Smooth muscle cell (in vitro differentiated cells): ENCODE measurements at regions not wholly inside any gene's neighbourhood (a gene's known extent, or its start where the extent isn't known, plus 50 kb on each side); places are given as distances from the start of the nearest gene placed in this dataset.

ENCODE experiments used
- DNase-seq: peaks from one replicate; lab custom pipeline; 2025; ENCODE audit not compliant: unreplicated experiment; lab: John Stamatoyannopoulos, UW
- H2AFZ ChIP-seq: fragments of 200-600 bp; sonication (generic); 2 replicates; pipeline ENCODE4 v1.6.0; 2016; ENCODE audit warnings: antibody characterized with exemption, low read depth, mild to moderate bottlenecking
- H3F3A ChIP-seq: fragments of 200-600 bp; sonication (generic); 2 replicates; pipeline ENCODE4 v1.6.0; 2017; ENCODE audit warnings: antibody characterized with exemption, low read depth
- H3K27ac ChIP-seq: fragments of 200-600 bp; sonication (generic); 2 replicates; pipeline ENCODE4 v1.5.1; 2016; ENCODE audit warnings: low read depth, mild to moderate bottlenecking
- H3K27me3 ChIP-seq: fragments of 200-600 bp; sonication (generic); 2 replicates; pipeline ENCODE4 v1.6.1; 2016; ENCODE audit warnings: low read depth, mild to moderate bottlenecking
- H3K36me3 ChIP-seq: fragments of 200-600 bp; sonication (generic); 2 replicates; pipeline ENCODE4 v1.5.1; 2016; ENCODE audit warnings: low read depth
- H3K4me1 ChIP-seq: fragments of 200-600 bp; sonication (generic); 2 replicates; pipeline ENCODE4 v1.5.1; 2016; ENCODE audit warnings: low read depth
- H3K4me2 ChIP-seq: fragments of 200-600 bp; sonication (generic); 2 replicates; pipeline ENCODE4 v1.6.0; 2016; ENCODE audit warnings: mild to moderate bottlenecking
- H3K4me3 ChIP-seq: fragments of 200-600 bp; sonication (generic); 2 replicates; pipeline ENCODE4 v1.5.1; 2016; ENCODE audit warnings: mild to moderate bottlenecking
- H3K79me2 ChIP-seq: fragments of 200-600 bp; sonication (generic); 2 replicates; pipeline ENCODE4 v1.6.0; 2016; ENCODE audit warnings: low read depth, mild to moderate bottlenecking
- H3K9ac ChIP-seq: fragments of 200-600 bp; sonication (generic); 2 replicates; pipeline ENCODE4 v1.6.0; 2016; ENCODE audit warnings: low read depth
- H3K9me3 ChIP-seq: fragments of 200-600 bp; sonication (generic); replicated peaks from 2 replicates; pipeline ENCODE4 v1.5.1; 2016; ENCODE audit warnings: low read depth
- H4K20me1 ChIP-seq: fragments of 200-600 bp; sonication (generic); 2 replicates; pipeline ENCODE4 v1.6.0; 2016; ENCODE audit warnings: low read depth
- WGBS: methylation state at CpG from one replicate; pipeline ENCODE4 v1.1.7; 2016; ENCODE audit warnings: low lambda C conversion rate; 5-methylcytosine and 5-hydroxymethylcytosine counted together
- TF ChIP-seq, protein P1 (sequence below): fragments of 200-600 bp; sonication (generic); IDR thresholded peaks from 2 replicates; pipeline ENCODE4 v1.5.1; 2017; ENCODE audit warnings: borderline replicate concordance, mild to moderate bottlenecking, antibody characterized with exemption; ENCODE audit not compliant: insufficient read depth, poor library complexity, severe bottlenecking

DNA sequence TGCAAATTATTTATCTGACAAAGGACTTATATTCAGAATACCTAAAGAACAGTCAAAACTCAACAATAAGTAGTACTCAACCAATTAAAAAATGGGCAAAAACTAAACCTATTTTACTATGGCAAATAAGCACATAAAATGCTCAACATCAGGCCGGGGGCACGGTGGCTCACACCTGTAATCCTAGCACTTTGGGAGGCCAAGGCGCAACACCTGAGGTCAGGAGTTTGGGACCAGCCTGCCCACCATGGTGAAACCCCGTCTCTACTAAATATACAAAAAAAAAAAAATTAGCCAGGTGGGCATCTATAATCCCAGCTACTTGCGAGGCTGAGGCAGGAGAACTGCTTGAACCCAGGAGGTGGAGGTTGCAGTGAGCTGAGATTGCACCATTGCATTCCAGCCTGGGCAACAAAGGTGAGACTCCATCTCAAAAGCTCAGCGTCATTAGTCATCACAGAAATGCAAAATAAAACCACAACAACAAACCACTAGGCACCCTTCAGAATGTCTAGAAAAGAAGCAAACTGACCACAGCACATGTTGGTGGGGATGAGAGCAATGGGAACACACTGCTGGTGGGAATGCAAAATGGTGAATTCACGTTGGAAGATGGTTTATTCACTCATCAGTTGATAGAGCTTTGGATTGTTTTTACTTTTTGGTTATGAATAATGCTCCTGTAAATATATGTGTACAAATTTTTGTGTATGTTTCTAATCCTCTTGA lies 180.6 kb upstream of the SOX1 start:
- WGBS = 80% methylated on average over 7 of the region's 7 CpGs
- no peak overlapping the region for H3K9ac ChIP-seq
- TF ChIP-seq, protein P1, sequence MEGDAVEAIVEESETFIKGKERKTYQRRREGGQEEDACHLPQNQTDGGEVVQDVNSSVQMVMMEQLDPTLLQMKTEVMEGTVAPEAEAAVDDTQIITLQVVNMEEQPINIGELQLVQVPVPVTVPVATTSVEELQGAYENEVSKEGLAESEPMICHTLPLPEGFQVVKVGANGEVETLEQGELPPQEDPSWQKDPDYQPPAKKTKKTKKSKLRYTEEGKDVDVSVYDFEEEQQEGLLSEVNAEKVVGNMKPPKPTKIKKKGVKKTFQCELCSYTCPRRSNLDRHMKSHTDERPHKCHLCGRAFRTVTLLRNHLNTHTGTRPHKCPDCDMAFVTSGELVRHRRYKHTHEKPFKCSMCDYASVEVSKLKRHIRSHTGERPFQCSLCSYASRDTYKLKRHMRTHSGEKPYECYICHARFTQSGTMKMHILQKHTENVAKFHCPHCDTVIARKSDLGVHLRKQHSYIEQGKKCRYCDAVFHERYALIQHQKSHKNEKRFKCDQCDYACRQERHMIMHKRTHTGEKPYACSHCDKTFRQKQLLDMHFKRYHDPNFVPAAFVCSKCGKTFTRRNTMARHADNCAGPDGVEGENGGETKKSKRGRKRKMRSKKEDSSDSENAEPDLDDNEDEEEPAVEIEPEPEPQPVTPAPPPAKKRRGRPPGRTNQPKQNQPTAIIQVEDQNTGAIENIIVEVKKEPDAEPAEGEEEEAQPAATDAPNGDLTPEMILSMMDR = no peak
- no peak overlapping the region for H3K27ac ChIP-seq
- H2AFZ ChIP-seq = no peak overlapping the region
- peaks cover 42% of the 10 kb centered on the region for H3K27me3 ChIP-seq
- no peaks in the 10 kb centered on the region for H3F3A ChIP-seq
- no peaks in the 10 kb centered on the region for H4K20me1 ChIP-seq
- H3K9me3 ChIP-seq = no peaks in the 10 kb centered on the region
- no peaks in the 10 kb centered on the region for H3K79me2 ChIP-seq
- H3K4me3 ChIP-seq = no peak overlapping the region
- no peaks in the 10 kb centered on the region for H3K36me3 ChIP-seq
- no peak overlapping the region for H3K4me2 ChIP-seq
- H3K4me1 ChIP-seq = no peaks in the 10 kb centered on the region
- no peak for DNase-seq

DNA sequence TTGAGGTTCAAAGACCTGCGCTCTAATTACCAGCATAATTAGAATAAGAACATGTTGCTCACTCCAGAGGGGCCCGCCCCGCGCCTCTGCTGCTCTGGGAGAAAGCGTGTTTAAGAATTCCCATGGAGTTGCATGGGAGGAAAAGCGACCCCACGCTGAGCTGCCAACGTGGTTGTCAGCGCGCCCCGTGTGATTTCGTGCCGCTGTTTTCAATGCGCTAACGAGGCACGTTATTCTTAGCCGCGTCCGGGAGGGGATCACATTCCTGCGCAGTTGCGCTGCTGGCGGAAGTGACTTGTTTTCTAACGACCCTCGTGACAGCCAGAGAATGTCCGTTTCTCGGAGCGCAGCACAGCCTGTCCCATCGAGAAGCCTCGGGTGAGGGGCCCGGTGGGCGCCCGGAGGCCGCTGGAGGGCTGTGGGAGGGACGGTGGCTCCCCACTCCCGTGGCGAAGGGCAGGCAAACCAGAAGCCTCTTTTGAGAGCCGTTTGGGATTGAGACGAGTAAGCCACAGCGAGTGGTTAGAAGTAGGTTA lies 173.8 kb upstream of the SOX1 start:
- no peak for DNase-seq
- Histone ChIP-seq H2AFZ (peak overlapping the region; percentile 82), H3K9me3 (no peaks in the 10 kb centered on the region), H3K27me3 (peaks cover 59% of the 10 kb centered on the region), H3K4me1 (peaks cover 13% of the 10 kb centered on the region), H3F3A (no peaks in the 10 kb centered on the region), H3K4me2 (peak overlapping the region; percentile 85), H3K9ac (peak overlapping the region; percentile 44), H4K20me1 (no peaks in the 10 kb centered on the region), H3K4me3 (peak overlapping the region; percentile 41), H3K27ac (no peak overlapping the region), H3K36me3 (no peaks in the 10 kb centered on the region), H3K79me2 (no peaks in the 10 kb centered on the region)
- WGBS = under 1% methylated on average over 39 of the region's 39 CpGs
- TF ChIP-seq, protein P1 = no peak

DNA sequence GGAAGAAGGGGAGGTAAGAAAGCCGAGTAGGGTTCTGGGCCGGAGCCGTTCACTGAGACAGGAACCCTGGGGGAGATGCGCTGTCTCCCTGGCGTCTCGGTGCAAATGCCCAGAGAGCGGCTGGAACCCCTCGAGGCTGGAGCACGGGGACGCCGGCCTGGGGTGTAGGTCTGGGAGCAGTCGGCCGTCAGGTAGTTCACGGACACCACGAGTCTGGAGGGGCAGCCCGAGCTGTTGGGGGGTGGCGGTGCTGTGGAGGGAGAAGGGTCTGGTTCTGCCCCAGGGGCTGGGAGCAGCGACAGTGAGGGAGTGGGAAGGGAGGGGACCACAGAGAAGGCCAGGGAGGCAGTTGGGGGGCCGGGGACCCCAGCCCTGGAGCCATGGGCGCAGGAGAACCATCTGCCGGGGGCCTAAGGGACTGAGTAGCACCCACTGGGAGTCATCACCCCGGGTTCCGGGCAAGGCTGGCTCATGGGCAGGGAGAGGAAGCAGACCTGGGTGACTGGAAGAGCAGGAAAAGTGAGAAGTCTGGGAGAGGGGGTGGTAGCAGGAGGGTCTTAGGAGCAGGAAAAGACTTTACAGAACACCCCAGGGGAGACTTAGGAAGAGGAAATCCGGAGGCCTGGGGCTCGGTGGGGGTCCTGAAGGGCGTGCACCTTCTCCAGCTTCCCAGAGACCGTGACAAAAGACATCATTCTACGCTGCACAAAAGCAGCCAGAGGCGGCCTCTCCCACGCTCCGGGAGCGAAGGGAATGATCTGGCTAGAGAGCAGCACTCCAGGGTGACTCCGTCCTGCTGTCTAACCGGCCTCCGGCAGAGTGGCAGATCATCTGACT lies 173.1 kb upstream of the SOX1 start:
- no peaks in the 10 kb centered on the region for H3K36me3 ChIP-seq
- peak overlapping the region; percentile 82 for H2AFZ ChIP-seq
- H3K4me1 ChIP-seq = peaks cover 13% of the 10 kb centered on the region
- H3K27me3 ChIP-seq = peaks cover 53% of the 10 kb centered on the region
- no peaks in the 10 kb centered on the region for H3F3A ChIP-seq
- H3K27ac ChIP-seq = no peak overlapping the region
- H3K9ac ChIP-seq = peak overlapping the region; percentile 44
- no peaks in the 10 kb centered on the region for H3K79me2 ChIP-seq
- peak overlapping the region; percentile 41 for H3K4me3 ChIP-seq
- peak overlapping the region; percentile 85 for H3K4me2 ChIP-seq
- no peaks in the 10 kb centered on the region for H4K20me1 ChIP-seq
- 15% methylated on average over 33 of the region's 35 CpGs for WGBS
- DNase-seq = no peak
- no peaks in the 10 kb centered on the region for H3K9me3 ChIP-seq
- TF ChIP-seq, protein P1 = no peak
